HEK293T (cell line): ENCODE measurements at regions not wholly inside any gene's neighbourhood (a gene's known extent, or its start where the extent isn't known, plus 50 kb on each side); places are given as distances from the start of the nearest gene placed in this dataset.

Experiments
- CTBP1 ChIP-seq: fragments of 450-650 bp; IDR thresholded peaks from 2 replicates; pipeline ENCODE4 v1.6.1; 2016; ENCODE audit warnings: borderline replicate concordance
- ELF4 ChIP-seq: fragments of 450-650 bp; IDR thresholded peaks from 2 replicates; pipeline ENCODE4 v1.6.1; 2017; ENCODE audit warnings: antibody characterized with exemption
- FOXA1 ChIP-seq: fragments of 450-650 bp; IDR thresholded peaks from 2 replicates; pipeline ENCODE4 v1.6.1; 2016; ENCODE audit warnings: mild to moderate bottlenecking
- FOXK2 ChIP-seq: fragments of 450-650 bp; IDR thresholded peaks from 2 replicates; pipeline ENCODE4 v1.6.1; 2016; ENCODE audit warnings: mild to moderate bottlenecking
- FOXM1 ChIP-seq: fragments of 450-650 bp; IDR thresholded peaks from 2 replicates; pipeline ENCODE4 v1.6.1; 2017; ENCODE audit warnings: mild to moderate bottlenecking, borderline replicate concordance
- HDGF ChIP-seq: fragments of 450-650 bp; IDR thresholded peaks from 2 replicates; pipeline ENCODE4 v1.6.1; 2017; ENCODE audit warnings: antibody characterized with exemption, borderline replicate concordance
- L3MBTL2 ChIP-seq: fragments of 450-650 bp; conservative IDR thresholded peaks from 2 replicates; pipeline ENCODE4 v1.6.1; 2016; ENCODE audit warnings: mild to moderate bottlenecking
- SP1 ChIP-seq: fragments of 450-650 bp; IDR thresholded peaks from 2 replicates; pipeline ENCODE4 v1.6.1; 2017
- TARDBP ChIP-seq: fragments of 450-650 bp; IDR thresholded peaks from 2 replicates; pipeline ENCODE4 v1.6.1; 2016
- ZNF384 ChIP-seq: fragments of 450-650 bp; IDR thresholded peaks from 2 replicates; pipeline ENCODE4 v1.6.1; 2016
- TF ChIP-seq, protein P1 (sequence below): fragments of 450-650 bp; IDR thresholded peaks from 2 replicates; pipeline ENCODE4 v1.6.1; 2016

DNA sequence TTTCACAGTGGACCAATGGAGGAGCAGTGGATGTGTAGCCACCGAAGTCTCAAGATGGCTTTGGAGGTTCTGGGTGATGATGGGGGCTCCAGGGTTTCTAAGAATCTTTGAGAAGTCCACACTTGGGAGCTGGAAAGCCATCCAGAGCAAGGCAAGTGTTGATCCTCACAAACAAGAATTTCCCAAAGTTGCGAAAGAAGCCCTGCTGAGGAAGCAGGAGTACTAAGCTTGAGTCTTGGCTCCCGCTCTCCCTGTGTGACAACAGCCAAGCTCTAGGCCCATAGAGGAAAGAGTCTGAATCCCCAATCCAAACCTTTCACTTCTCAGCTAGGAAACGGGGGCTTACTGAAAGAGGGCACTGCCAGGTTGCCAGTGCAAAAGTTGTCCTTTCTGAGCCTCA lies 106.0 kb downstream of the EDN3 start:
- no peak for TF ChIP-seq CTBP1
- TF ChIP-seq SP1, result no peak
- TF ChIP-seq, protein P1, sequence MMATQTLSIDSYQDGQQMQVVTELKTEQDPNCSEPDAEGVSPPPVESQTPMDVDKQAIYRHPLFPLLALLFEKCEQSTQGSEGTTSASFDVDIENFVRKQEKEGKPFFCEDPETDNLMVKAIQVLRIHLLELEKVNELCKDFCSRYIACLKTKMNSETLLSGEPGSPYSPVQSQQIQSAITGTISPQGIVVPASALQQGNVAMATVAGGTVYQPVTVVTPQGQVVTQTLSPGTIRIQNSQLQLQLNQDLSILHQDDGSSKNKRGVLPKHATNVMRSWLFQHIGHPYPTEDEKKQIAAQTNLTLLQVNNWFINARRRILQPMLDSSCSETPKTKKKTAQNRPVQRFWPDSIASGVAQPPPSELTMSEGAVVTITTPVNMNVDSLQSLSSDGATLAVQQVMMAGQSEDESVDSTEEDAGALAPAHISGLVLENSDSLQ, result no peak
- TF ChIP-seq ELF4, result no peak
- TF ChIP-seq FOXM1, result no peak
- no peak for TF ChIP-seq FOXK2
- TF ChIP-seq L3MBTL2, result no peak
- no peak for TF ChIP-seq TARDBP
- TF ChIP-seq FOXA1, result no peak
- no peak for TF ChIP-seq ZNF384
- TF ChIP-seq HDGF, result no peak
